ENCODE measurements at regions not wholly inside any gene's neighbourhood (a gene's known extent, or its start where the extent isn't known, plus 50 kb on each side); places are given as distances from the start of the nearest gene placed in this dataset.

- H3K27me3 Mint-ChIP-seq (ENCODE audit: insufficient read depth), result no peaks in the 10 kb centered on the region
- no peaks in the 10 kb centered on the region for H3K9me3 Mint-ChIP-seq
- no peaks in the 10 kb centered on the region for H3K36me3 Mint-ChIP-seq (ENCODE audit: low read depth)
- intact Hi-C loops (cut with micrococcal nuclease), result no loop called here
- H3K4me3 Mint-ChIP-seq, result no peak overlapping the region
- no peaks in the 10 kb centered on the region for H3K4me1 Mint-ChIP-seq (ENCODE audit: low read depth)
- no peak for DNase-seq (ENCODE audit: low spot score)
- H3K27ac Mint-ChIP-seq, result no peak overlapping the region
These were observed 167.2 kb upstream of the KLF12 start for GRCh38 chr13:74301258-74301935.

- H3K9me3 Mint-ChIP-seq, result no peaks in the 10 kb centered on the region
- no peak for DNase-seq (ENCODE audit: low spot score)
- H3K4me1 Mint-ChIP-seq (ENCODE audit: low read depth), result no peaks in the 10 kb centered on the region
- H3K27me3 Mint-ChIP-seq (ENCODE audit: insufficient read depth), result no peaks in the 10 kb centered on the region
- intact Hi-C loops (cut with micrococcal nuclease), result no loop called here
- H3K36me3 Mint-ChIP-seq (ENCODE audit: low read depth), result no peaks in the 10 kb centered on the region
- no peak overlapping the region for H3K4me3 Mint-ChIP-seq
- no peak overlapping the region for H3K27ac Mint-ChIP-seq
These were observed 166.0 kb upstream of the KLF12 start for GRCh38 chr13:74300162-74300561.

DNA sequence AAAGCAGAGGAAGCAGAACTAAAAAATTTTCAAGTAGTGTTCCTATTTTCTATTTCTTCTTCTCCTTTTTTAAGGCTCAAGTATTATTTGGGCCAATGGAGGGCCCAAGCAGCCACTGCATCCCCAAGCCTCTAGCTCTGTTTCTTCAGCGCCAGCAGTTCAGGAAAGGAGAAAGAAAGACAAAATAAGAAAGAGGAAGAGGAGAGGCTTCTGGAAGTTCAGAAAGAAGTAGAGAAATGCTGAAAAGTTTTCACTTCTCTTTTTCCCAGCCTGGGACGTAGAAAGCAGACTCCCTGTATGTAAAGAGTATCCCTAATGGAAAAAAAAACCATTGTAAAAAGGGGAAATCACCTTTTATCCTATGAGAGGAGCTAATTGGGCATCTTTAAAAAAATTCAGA is 165.5 kb upstream of the KLF12 start:
- Mint-ChIP-seq H3K4me1 (ENCODE audit: low read depth) (no peaks in the 10 kb centered on the region), H3K36me3 (ENCODE audit: low read depth) (no peaks in the 10 kb centered on the region), H3K9me3 (no peaks in the 10 kb centered on the region), H3K4me3 (no peak overlapping the region), H3K27ac (no peak overlapping the region), H3K27me3 (ENCODE audit: insufficient read depth) (no peaks in the 10 kb centered on the region)
- DNase-seq (ENCODE audit: low spot score), result no peak
- intact Hi-C loops (cut with micrococcal nuclease), result no loop called here

DNA sequence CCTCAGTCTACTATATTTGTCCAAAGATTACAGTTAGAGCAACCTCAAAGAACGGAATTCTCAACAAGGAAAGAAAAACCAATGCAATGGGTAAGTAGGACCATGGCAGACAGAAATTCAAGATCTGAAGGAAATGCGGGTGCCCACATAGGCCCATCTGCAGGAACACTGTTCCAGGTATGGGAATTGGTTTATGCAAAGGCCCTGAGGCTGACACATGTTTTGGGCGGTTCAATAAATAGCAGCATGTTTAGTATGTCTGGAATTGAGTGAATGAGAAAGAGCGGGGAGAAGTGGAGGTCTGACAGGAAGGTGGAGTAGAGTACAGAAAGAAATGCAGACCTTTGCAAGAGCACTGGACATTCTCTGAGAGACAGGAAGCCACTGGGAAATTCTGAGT is 164.7 kb upstream of the KLF12 start:
- H3K27ac Mint-ChIP-seq, result no peak overlapping the region
- H3K9me3 Mint-ChIP-seq, result no peaks in the 10 kb centered on the region
- no peaks in the 10 kb centered on the region for H3K4me1 Mint-ChIP-seq (ENCODE audit: low read depth)
- intact Hi-C loops (cut with micrococcal nuclease), result no loop called here
- no peak overlapping the region for H3K4me3 Mint-ChIP-seq
- H3K36me3 Mint-ChIP-seq (ENCODE audit: low read depth), result no peaks in the 10 kb centered on the region
- no peak for DNase-seq (ENCODE audit: low spot score)
- no peaks in the 10 kb centered on the region for H3K27me3 Mint-ChIP-seq (ENCODE audit: insufficient read depth)

- H3K4me1 Mint-ChIP-seq (ENCODE audit: low read depth), result peaks cover 39% of the 10 kb centered on the region
- intact Hi-C loops (cut with micrococcal nuclease), result loop anchor here (2.0 to 5.0 kb wide), 5 partner anchors 303 to 1563 kb away; partner anchors contain the start of genes BORA, KLF5 and MZT1
- no peaks in the 10 kb centered on the region for H3K36me3 Mint-ChIP-seq (ENCODE audit: low read depth)
- no peak overlapping the region for H3K4me3 Mint-ChIP-seq
- peak; percentile 35 for DNase-seq (ENCODE audit: low spot score)
- no peaks in the 10 kb centered on the region for H3K9me3 Mint-ChIP-seq
- H3K27ac Mint-ChIP-seq, result no peak overlapping the region
- H3K27me3 Mint-ChIP-seq (ENCODE audit: insufficient read depth), result no peaks in the 10 kb centered on the region
These were observed 155.9 kb upstream of the KLF12 start for GRCh38 chr13:74289861-74290773.

DNA sequence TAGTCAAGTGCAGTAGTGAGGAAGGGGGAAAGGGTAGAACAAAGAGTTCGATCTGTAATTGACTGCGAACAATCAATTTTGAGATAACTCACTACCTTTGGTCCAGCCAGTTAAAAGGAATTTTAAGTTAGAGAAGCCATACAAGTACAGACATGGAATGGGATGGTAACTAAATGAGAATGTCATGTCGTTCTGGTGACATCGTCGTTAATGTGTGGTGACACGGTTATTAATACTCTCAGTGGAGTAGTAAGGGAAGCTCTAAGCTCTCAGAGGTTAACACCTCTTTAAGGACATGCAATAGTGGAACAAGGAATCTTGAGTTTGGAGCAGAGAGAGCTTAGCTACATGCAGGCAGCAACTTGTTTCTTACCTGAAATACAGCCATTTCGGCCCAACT is 154.9 kb upstream of the KLF12 start:
- H3K4me1 Mint-ChIP-seq (ENCODE audit: low read depth), result peaks cover 39% of the 10 kb centered on the region
- H3K27me3 Mint-ChIP-seq (ENCODE audit: insufficient read depth), result no peaks in the 10 kb centered on the region
- no peak overlapping the region for H3K4me3 Mint-ChIP-seq
- no peak overlapping the region for H3K27ac Mint-ChIP-seq
- no peak for DNase-seq (ENCODE audit: low spot score)
- H3K9me3 Mint-ChIP-seq, result no peaks in the 10 kb centered on the region
- intact Hi-C loops (cut with micrococcal nuclease), result loop anchor here (2.0 to 5.0 kb wide), 5 partner anchors 302 to 1562 kb away; partner anchors contain the start of genes BORA, KLF5 and MZT1
- no peaks in the 10 kb centered on the region for H3K36me3 Mint-ChIP-seq (ENCODE audit: low read depth)

- H3K4me1 Mint-ChIP-seq (ENCODE audit: low read depth), result peaks cover 39% of the 10 kb centered on the region
- intact Hi-C loops (cut with micrococcal nuclease), result loop anchor here (1.0 to 5.0 kb wide), 6 partner anchors 301 to 1562 kb away; partner anchors contain the start of genes BORA, KLF5 and MZT1
- H3K36me3 Mint-ChIP-seq (ENCODE audit: low read depth), result no peaks in the 10 kb centered on the region
- H3K27me3 Mint-ChIP-seq (ENCODE audit: insufficient read depth), result no peaks in the 10 kb centered on the region
- H3K4me3 Mint-ChIP-seq, result peak overlapping the region; percentile 52
- H3K27ac Mint-ChIP-seq, result peak overlapping the region; percentile 79
- no peak for DNase-seq (ENCODE audit: low spot score)
- no peaks in the 10 kb centered on the region for H3K9me3 Mint-ChIP-seq
These were observed 154.2 kb upstream of the KLF12 start for GRCh38 chr13:74288361-74288911.

GRCh38 chr13:74287724-74288169 is 153.5 kb upstream of the KLF12 start:
- Mint-ChIP-seq H3K27me3 (ENCODE audit: insufficient read depth) (no peaks in the 10 kb centered on the region), H3K4me1 (ENCODE audit: low read depth) (peaks cover 39% of the 10 kb centered on the region), H3K9me3 (no peaks in the 10 kb centered on the region), H3K27ac (peak overlapping the region; percentile 79), H3K4me3 (peak overlapping the region; percentile 52), H3K36me3 (ENCODE audit: low read depth) (no peaks in the 10 kb centered on the region)
- intact Hi-C loops (cut with micrococcal nuclease), result loop anchor here (1.0 to 5.0 kb wide), 11 partner anchors 43 to 1561 kb away; partner anchors contain the start of genes BORA, KLF5 and MZT1
- DNase-seq (ENCODE audit: low spot score), result peak; percentile 60

DNA sequence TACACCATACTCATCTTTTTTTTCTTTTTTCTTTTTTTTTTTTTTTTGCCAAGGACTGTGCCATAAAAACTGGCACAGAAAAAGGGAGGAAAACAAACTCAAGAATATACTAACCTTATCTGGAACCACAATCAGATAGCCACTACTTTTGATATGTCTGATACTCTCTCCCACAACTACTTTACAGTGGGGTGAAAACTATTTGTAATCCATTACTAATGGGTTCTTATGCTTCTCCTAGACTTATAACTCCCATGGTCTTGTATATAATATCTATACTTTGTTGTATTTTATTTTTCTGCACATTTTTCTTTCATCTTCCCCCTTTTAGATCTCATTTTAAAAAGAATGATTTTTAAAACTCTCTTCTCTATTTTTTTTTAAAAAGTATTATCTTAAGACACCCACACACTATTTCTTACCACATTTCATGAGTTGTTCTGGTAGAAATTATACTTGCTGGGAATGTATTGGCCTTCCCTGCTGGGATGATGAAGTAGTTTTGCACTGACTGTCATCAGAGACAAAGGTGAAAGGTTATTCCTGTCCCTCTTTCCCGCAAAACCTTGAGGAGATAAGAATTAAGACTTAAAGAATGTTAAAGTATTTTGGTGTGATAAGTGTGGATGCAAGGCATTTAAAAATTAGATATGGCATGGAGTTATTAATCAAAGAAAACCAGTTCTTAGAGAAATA is 146.7 kb upstream of the KLF12 start:
- H3K27me3 Mint-ChIP-seq (ENCODE audit: insufficient read depth), result peaks cover 2% of the 10 kb centered on the region
- no peaks in the 10 kb centered on the region for H3K9me3 Mint-ChIP-seq
- no peak for DNase-seq (ENCODE audit: low spot score)
- H3K4me3 Mint-ChIP-seq, result no peak overlapping the region
- intact Hi-C loops (cut with micrococcal nuclease), result no loop called here
- no peaks in the 10 kb centered on the region for H3K4me1 Mint-ChIP-seq (ENCODE audit: low read depth)
- H3K27ac Mint-ChIP-seq, result no peak overlapping the region
- H3K36me3 Mint-ChIP-seq (ENCODE audit: low read depth), result no peaks in the 10 kb centered on the region

GRCh38 chr13:74280093-74280794 is 146.0 kb upstream of the KLF12 start:
- Mint-ChIP-seq H3K27ac (no peak overlapping the region), H3K4me3 (no peak overlapping the region), H3K36me3 (ENCODE audit: low read depth) (no peaks in the 10 kb centered on the region), H3K27me3 (ENCODE audit: insufficient read depth) (peaks cover 2% of the 10 kb centered on the region), H3K9me3 (no peaks in the 10 kb centered on the region), H3K4me1 (ENCODE audit: low read depth) (no peaks in the 10 kb centered on the region)
- intact Hi-C loops (cut with micrococcal nuclease), result no loop called here
- no peak for DNase-seq (ENCODE audit: low spot score)

GRCh38 chr13:74278901-74279300 is 144.7 kb upstream of the KLF12 start:
- Mint-ChIP-seq H3K9me3 (no peaks in the 10 kb centered on the region), H3K27ac (no peak overlapping the region), H3K4me1 (ENCODE audit: low read depth) (no peaks in the 10 kb centered on the region), H3K27me3 (ENCODE audit: insufficient read depth) (peaks cover 2% of the 10 kb centered on the region), H3K4me3 (no peak overlapping the region), H3K36me3 (ENCODE audit: low read depth) (no peaks in the 10 kb centered on the region)
- no peak for DNase-seq (ENCODE audit: low spot score)
- intact Hi-C loops (cut with micrococcal nuclease), result no loop called here

- intact Hi-C loops (cut with micrococcal nuclease), result no loop called here
- no peak for DNase-seq (ENCODE audit: low spot score)
- Mint-ChIP-seq H3K27ac (no peak overlapping the region), H3K9me3 (peaks cover 4% of the 10 kb centered on the region), H3K4me1 (ENCODE audit: low read depth) (no peaks in the 10 kb centered on the region), H3K27me3 (ENCODE audit: insufficient read depth) (peaks cover 2% of the 10 kb centered on the region), H3K36me3 (ENCODE audit: low read depth) (no peaks in the 10 kb centered on the region), H3K4me3 (no peak overlapping the region)
These were observed 140.7 kb upstream of the KLF12 start for GRCh38 chr13:74274916-74275315.
